Mammary epithelial cell (primary cell): ENCODE measurements at regions not wholly inside any gene's neighbourhood (a gene's known extent, or its start where the extent isn't known, plus 50 kb on each side); places are given as distances from the start of the nearest gene placed in this dataset.

Experiments used
- EZH2 ChIP-seq: IDR thresholded peaks from 2 replicates; pipeline ENCODE4 v1.6.1; 2012; ENCODE audit warnings: low read length, inconsistent platforms, borderline replicate concordance
- TF ChIP-seq, protein P1 (sequence below), 2 donors: IDR thresholded peaks in 1 of 2; conservative IDR thresholded peaks in 1 of 2; 2 replicates each; pipeline ENCODE4 v1.5.1; 2011 to 2012; ENCODE audit warnings: inconsistent platforms in 2 of 2, low read length in 2 of 2, mild to moderate bottlenecking in 2 of 2, control low read depth in 1 of 2, low read depth in 1 of 2; ENCODE audit not compliant: insufficient read depth in 1 of 2; ENCODE audit errors: extremely low read depth in 1 of 2

- TF ChIP-seq, protein P1, sequence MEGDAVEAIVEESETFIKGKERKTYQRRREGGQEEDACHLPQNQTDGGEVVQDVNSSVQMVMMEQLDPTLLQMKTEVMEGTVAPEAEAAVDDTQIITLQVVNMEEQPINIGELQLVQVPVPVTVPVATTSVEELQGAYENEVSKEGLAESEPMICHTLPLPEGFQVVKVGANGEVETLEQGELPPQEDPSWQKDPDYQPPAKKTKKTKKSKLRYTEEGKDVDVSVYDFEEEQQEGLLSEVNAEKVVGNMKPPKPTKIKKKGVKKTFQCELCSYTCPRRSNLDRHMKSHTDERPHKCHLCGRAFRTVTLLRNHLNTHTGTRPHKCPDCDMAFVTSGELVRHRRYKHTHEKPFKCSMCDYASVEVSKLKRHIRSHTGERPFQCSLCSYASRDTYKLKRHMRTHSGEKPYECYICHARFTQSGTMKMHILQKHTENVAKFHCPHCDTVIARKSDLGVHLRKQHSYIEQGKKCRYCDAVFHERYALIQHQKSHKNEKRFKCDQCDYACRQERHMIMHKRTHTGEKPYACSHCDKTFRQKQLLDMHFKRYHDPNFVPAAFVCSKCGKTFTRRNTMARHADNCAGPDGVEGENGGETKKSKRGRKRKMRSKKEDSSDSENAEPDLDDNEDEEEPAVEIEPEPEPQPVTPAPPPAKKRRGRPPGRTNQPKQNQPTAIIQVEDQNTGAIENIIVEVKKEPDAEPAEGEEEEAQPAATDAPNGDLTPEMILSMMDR (conservative IDR thresholded peaks at IDR 0.05 in 1 of 2, IDR thresholded peaks at IDR 0.05 in 1 of 2; ENCODE audit: extremely low read depth in 1 of 2, insufficient read depth in 1 of 2, low read depth in 1 of 2, low read length in 2 of 2), result no peak
- no peak for TF ChIP-seq EZH2
These were observed 106.2 kb upstream of the CCDC91 start for GRCh38 chr12:28083840-28084678.
